ENCODE measurements at regions not wholly inside any gene's neighbourhood (a gene's known extent, or its start where the extent isn't known, plus 50 kb on each side); places are given as distances from the start of the nearest gene placed in this dataset.

DNA sequence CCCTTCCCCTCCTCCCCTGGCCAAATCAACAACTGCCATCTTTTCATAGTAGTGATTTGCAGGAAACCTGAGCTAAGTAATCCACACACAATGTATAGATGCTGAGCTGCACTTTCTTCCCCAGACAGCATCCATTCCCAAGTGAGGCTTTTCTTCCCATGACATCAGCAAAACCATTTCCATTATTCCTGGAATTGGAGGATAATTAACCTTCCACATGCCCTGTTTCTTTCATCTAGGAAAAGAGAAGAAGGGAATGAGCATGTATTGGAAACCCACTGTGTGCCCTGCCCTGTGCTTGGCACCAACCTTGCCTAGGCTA is 268.0 kb downstream of the ZSWIM6 start:
- H3K27ac Mint-ChIP-seq (ENCODE audit: unreplicated experiment) = no peak overlapping the region
- intact Hi-C loops (cut with micrococcal nuclease; ENCODE audit: unreplicated experiment) = no loop called here
- CTCF ChIA-PET = interaction anchor here (1.1 kb wide), 1 partner anchor 18 kb away, joined by 3 read pairs; no protein-coding TSS in a partner anchor

DNA sequence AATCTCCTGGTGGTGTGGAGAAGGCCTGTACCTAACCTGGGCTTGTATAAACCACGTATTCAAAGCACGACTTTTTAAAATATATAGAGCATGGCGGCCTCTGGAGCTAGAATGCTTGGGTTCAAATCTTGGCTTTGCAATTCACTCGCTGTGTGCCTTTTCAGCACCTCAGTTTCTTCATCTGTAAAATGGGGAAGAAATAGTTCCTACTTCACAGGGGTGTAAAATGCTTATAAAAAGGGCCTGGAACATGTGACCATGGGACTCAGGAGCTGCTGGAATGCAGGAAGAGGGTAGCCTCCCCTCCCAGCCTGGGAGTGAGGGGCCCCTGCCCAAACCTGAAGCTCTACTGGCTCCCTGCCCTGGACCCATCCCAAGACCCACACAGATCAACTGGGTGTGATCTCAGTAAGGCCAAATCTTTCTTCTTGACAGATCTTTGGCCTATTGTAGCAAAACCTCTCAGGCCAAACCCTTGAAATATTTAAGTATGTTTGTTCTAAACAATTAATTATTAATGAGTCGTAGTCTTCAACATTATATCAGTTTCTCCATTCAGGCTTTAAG is 269.0 kb downstream of the ZSWIM6 start:
- intact Hi-C loops (cut with micrococcal nuclease; ENCODE audit: unreplicated experiment) = no loop called here

More for the DNA sequence above, 268.0 kb downstream of the ZSWIM6 start:
- no TSS peak for BruUV-seq (replicated peaks)
- H3K4me3 Mint-ChIP-seq (ENCODE audit: low read depth, unreplicated experiment) = no peak overlapping the region
- H3K9me3 Mint-ChIP-seq (ENCODE audit: low read depth, unreplicated experiment) = no peaks in the 10 kb centered on the region
- no peak for DNase-seq
- TF ChIP-seq, protein P1, sequence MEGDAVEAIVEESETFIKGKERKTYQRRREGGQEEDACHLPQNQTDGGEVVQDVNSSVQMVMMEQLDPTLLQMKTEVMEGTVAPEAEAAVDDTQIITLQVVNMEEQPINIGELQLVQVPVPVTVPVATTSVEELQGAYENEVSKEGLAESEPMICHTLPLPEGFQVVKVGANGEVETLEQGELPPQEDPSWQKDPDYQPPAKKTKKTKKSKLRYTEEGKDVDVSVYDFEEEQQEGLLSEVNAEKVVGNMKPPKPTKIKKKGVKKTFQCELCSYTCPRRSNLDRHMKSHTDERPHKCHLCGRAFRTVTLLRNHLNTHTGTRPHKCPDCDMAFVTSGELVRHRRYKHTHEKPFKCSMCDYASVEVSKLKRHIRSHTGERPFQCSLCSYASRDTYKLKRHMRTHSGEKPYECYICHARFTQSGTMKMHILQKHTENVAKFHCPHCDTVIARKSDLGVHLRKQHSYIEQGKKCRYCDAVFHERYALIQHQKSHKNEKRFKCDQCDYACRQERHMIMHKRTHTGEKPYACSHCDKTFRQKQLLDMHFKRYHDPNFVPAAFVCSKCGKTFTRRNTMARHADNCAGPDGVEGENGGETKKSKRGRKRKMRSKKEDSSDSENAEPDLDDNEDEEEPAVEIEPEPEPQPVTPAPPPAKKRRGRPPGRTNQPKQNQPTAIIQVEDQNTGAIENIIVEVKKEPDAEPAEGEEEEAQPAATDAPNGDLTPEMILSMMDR (IDR thresholded peaks at IDR 0.05; ENCODE audit: unreplicated experiment) = no peak
- H3K27me3 Mint-ChIP-seq (ENCODE audit: unreplicated experiment) = peaks cover 17% of the 10 kb centered on the region
- H3K36me3 Mint-ChIP-seq (ENCODE audit: insufficient read depth, unreplicated experiment) = no peaks in the 10 kb centered on the region
- H3K4me1 Mint-ChIP-seq (ENCODE audit: low read depth, unreplicated experiment) = peaks cover 24% of the 10 kb centered on the region

DNA sequence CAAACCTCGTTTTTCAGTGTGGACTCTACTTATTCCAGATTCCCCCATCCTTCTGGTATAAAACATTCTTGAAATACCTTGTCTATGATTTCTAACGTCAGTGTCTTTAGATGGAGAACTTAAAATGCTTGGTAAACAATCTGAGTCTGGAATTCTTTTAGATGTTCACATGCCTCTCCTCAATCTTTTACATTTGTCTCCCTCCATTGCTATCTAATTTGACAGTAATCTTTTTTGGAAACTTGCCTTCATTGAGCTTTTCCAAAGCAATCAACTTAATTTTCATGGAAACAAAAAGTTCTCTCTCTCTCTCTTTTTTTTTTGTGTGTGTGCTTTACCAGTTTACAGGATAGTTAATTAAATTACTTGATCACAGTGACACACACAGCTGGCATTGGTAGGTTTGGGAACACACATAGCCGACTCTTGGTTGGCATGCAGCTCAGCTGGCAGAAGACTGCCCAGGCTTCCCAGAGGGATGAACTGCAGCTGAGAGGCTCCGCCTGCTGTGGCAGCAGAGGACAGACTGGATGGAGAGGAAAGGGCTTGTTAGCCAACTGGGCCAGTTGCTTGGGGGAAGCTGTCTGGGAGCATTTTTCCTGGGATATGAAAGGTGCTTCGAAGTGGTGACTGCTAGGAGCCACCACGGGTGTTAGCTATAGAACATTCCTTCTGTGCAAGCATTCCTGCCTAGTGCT is 271.3 kb downstream of the ZSWIM6 start:
- Mint-ChIP-seq H3K36me3 (ENCODE audit: insufficient read depth, unreplicated experiment) (no peaks in the 10 kb centered on the region), H3K4me3 (ENCODE audit: low read depth, unreplicated experiment) (no peak overlapping the region), H3K27ac (ENCODE audit: unreplicated experiment) (no peak overlapping the region), H3K9me3 (ENCODE audit: low read depth, unreplicated experiment) (no peaks in the 10 kb centered on the region), H3K27me3 (ENCODE audit: unreplicated experiment) (peaks cover 40% of the 10 kb centered on the region), H3K4me1 (ENCODE audit: low read depth, unreplicated experiment) (peaks cover 16% of the 10 kb centered on the region)
- no peak for DNase-seq
- BruUV-seq (replicated peaks) = no TSS peak
- TF ChIP-seq, protein P1 (IDR thresholded peaks at IDR 0.05; ENCODE audit: unreplicated experiment) = no peak
- intact Hi-C loops (cut with micrococcal nuclease; ENCODE audit: unreplicated experiment) = no loop called here
- CTCF ChIA-PET = no interaction called here

More for the DNA sequence above, 269.0 kb downstream of the ZSWIM6 start:
- no peak overlapping the region for H3K4me3 Mint-ChIP-seq (ENCODE audit: low read depth, unreplicated experiment)
- peaks cover 18% of the 10 kb centered on the region for H3K27me3 Mint-ChIP-seq (ENCODE audit: unreplicated experiment)
- peaks cover 19% of the 10 kb centered on the region for H3K4me1 Mint-ChIP-seq (ENCODE audit: low read depth, unreplicated experiment)
- H3K9me3 Mint-ChIP-seq (ENCODE audit: low read depth, unreplicated experiment) = no peaks in the 10 kb centered on the region
- no peak for DNase-seq
- CTCF ChIA-PET = no interaction called here
- BruUV-seq (replicated peaks) = no TSS peak
- TF ChIP-seq, protein P1 (IDR thresholded peaks at IDR 0.05; ENCODE audit: unreplicated experiment) = no peak
- no peak overlapping the region for H3K27ac Mint-ChIP-seq (ENCODE audit: unreplicated experiment)
- no peaks in the 10 kb centered on the region for H3K36me3 Mint-ChIP-seq (ENCODE audit: insufficient read depth, unreplicated experiment)

DNA sequence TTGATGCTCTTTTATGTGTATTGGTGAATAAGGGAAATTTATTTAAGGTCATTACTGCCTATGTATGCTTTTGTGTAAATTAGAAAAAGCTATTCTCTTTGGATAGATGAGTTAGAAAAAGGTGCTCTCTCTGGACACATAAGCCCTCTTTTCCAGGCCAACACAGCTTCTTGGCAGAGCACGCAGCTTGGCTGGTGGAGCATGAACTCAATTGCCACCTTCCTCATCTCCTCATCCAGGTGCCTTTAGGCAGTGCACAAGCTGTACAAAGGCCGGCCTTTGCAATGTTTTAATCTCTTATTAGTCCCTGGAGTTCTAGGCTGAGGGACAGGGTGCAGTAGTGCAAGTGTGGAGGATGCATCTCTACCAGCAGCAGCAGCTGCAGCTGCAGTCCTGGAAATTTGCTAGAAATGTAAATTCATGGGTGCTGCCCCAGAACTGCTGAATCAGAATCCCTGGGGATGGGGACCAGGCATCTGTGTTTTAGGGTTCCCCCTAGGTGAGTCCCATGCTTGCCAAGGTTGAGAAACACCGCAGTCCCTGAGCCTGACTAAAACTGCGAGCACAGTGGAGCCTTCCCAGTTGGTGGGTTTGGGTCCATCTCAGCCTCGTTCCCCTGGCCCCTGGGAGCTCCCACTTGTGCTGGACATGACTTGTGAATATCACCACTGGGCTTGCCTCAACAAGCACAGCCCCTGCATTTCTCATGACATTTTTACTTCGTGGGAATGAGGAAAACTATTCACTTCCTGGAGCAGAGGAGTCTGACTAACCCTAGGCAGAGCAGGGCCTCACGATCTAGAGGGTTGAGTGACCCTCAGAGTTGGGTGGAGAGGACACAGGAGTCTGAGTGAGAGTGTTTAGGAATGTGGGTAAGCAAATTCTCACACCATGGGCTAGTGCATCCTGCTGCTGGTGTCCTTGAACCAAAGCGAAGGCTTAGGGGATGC is 272.3 kb downstream of the ZSWIM6 start:
- TF ChIP-seq, protein P1 (IDR thresholded peaks at IDR 0.05; ENCODE audit: unreplicated experiment) = no peak
- BruUV-seq (replicated peaks) = no TSS peak
- Mint-ChIP-seq H3K4me1 (ENCODE audit: low read depth, unreplicated experiment) (peaks cover 12% of the 10 kb centered on the region), H3K27ac (ENCODE audit: unreplicated experiment) (no peak overlapping the region), H3K9me3 (ENCODE audit: low read depth, unreplicated experiment) (no peaks in the 10 kb centered on the region), H3K27me3 (ENCODE audit: unreplicated experiment) (peaks cover 40% of the 10 kb centered on the region), H3K36me3 (ENCODE audit: insufficient read depth, unreplicated experiment) (no peaks in the 10 kb centered on the region), H3K4me3 (ENCODE audit: low read depth, unreplicated experiment) (no peak overlapping the region)
- no peak for DNase-seq
- CTCF ChIA-PET = no interaction called here
- intact Hi-C loops (cut with micrococcal nuclease; ENCODE audit: unreplicated experiment) = no loop called here
